NCI-H2171 treated with DMSO at 0.1 percent for 48 hours (cell line): ENCODE measurements at regions not wholly inside any gene's neighbourhood (a gene's known extent, or its start where the extent isn't known, plus 50 kb on each side); places are given as distances from the start of the nearest gene placed in this dataset.
"Not testable (repeated sequence)": the region's sequence is repeated elsewhere in the genome, so short reads cannot be mapped to it uniquely, and the experiment has no call there.

ENCODE experiments used
- DNase-seq: peaks from one replicate; lab custom pipeline; 2025; lab: John Stamatoyannopoulos, UW

DNA sequence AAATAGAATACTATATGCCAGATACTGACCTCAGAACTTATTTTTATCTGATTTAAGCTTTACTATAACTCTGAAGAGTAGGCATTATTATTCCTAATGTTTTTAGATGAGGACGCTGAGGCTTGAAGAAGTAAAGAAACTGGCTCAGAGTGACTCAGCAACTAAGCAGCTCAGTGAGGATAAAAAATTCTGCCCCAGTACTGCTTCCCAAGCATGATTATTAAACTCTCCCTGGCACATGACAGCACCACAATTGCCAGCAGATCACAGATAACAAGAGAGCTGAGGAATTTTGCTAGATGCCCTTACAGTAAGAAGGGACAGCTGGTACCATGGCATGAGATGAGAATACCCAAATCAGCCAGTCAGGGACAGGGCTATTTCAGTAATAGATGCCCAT, 219.4 kb downstream of the NKX6-1 start:
- DNase-seq, result no peak

DNA sequence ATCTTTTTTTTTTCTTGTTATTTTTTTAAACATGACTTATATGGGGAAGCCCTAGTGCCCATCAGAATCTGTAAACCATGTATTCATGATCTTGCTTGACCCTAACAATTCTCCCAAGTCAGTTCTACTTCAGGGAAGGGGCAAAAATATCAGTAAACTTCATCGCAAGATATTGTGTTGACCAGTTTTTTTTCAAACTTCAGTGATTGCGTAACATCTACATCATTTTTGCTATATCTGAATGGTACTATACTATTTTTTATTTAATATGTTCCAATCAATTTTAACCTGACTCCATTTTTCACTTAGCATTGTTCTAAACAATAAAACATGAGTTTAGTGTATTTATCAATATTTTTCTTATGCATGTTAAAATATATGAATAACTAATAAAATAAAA, 221.2 kb downstream of the NKX6-1 start:
- DNase-seq, result no peak

DNA sequence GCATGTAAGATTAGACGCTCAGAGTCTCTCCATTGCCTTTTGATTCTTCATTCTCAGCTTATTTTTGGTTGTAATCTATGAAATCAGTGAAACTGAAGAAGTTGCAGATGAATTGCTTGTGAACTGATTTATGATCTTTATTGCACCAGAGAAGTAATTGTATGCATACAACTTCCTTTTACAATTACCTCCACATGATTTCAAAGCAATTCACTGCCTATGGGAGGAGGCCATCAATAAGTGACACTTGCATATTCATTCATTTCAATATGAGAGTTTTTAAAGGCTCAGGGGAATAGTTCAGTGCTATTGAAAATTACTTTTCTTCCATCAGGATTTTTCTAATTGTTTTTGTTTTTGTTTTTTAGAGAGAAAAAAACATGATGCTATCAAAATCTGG, 222.3 kb downstream of the NKX6-1 start:
- no peak for DNase-seq

DNA sequence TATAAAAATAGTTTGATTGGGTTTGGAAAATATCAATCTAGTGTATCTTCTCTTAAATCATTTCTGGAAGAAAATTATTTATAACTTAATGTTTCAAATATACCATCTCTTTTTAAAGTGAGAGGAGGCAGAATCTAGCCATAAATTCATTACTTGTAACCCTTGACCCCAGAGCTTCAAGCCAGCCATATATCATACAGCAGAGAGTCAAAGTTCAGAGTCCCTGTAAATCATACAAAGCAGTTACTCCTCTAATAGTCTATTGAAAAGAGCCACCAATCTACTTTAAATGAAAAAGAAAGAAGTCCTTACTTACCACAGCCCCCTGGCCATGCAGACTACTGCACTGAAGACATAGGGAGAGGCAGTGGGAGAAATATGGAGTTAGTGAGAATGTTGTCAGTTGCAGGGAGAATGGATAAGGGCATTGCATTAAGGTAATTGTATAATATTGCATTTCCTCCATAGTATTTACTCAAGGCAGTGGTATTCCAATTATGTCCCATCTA, 229.5 kb downstream of the NKX6-1 start:
- no peak for DNase-seq

DNA sequence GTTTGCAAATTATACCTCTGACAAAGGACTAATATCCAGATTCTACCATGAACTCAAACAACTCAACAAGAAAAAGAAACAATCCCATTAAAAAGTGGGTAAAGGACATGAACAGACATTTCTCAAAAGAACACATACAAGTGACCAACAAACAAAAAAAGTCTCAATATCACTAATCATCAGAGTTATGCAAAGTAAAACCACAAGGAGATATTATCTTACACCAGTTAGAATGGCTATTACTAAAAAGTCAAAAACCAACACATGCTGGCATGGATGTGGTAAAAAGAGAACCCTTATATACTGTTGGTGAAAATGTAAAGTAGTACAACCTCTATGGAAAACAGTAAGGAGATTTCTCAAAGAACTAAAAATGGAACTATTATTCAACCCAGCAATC, 234.4 kb downstream of the NKX6-1 start:
- no peak for DNase-seq

DNA sequence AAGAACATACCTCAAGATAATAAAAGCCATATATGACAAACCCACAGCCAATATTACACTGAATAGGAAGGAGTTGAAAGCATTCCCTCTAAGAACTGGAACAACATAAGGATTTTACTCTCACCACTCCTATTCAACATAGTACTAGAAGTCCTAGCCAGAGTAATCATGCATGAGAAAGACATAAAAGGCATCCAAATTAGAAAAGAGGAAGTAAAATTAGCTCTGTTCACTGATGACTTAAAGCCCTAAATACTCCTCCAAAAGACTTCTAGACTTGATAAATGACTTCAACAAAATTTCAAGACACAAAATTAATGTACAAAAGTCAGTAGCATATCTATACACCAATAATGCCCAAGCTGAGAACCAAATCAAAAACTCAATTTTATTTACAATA, 235.7 kb downstream of the NKX6-1 start:
- no peak for DNase-seq

DNA sequence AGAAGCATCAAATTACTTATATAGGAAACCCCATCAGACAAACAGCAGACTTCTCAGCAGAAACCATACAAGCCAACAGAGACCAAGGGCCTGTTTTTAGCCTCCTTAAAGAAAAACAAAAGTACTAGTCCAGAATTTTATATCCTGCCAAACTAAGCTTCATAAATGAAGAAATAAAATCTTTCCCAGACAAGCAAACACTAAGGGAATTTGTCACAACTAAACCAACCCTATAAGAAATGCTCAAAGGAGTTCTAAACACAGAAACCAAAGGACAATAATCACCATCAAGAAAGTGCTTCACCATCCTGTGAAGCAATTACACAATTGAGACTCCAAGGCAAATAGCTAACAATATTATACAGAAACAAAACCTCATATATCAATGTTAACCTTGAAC, 238.6 kb downstream of the NKX6-1 start:
- DNase-seq, result no peak

DNA sequence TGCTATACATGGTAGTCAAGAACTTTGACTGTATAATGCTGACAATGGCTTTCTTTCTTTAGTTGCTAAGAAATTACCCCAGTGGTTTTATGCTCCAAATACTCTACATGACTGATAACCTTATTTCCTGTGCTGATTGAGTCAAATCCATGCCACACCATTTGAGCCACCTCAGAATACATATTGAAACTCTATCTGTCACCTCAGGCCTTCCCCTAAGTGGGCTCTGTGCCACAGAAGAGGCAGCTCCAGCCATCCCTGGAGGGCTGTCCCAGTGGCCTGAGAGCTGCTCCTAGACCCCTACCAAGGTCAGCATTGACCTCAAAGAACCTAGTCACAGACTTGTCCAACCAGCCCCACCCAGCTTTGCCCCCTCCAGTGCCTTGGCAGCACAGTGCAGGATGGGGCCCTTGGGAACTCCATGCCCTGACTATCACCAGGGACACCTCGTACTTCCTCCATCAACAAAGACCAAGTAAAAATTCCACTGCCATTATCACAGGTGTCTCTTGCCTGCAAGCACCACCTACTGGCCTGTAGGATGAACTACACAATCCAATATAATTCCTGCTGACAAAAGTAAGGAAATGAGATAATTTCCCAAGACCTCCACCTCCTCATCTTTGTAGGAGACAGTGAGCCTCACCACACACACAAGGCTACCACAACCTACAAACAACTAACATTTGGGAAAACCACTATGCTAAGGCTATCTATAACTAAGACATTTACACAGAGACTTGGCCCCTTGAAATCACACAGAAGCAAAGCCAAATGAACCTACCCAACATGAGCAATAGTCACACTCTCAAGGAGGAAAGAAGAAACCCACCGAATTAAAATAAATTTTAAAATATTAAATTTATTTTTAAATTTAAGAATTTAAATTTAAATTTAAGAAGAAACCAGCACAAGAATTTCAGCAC, 239.9 kb downstream of the NKX6-1 start:
- peak; percentile 1 for DNase-seq

DNA sequence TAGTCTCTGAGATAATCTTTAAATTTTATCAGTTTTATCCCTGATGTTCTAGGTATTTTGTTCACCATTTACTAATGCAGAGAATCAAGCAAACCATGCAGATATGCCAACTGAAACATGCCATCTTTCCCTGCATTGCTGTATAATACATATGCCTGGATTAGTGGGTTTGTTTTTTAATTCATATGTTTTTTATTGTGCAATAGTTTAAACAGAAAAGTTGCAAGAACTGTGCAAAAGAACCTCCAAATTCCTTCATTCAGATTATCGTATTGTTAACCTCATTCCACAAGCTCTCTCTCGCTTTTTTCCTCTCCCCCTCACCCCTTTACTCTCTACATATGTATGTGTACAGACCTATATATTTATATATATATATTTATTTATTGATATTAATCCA, 244.6 kb downstream of the NKX6-1 start:
- DNase-seq, result no peak

DNA sequence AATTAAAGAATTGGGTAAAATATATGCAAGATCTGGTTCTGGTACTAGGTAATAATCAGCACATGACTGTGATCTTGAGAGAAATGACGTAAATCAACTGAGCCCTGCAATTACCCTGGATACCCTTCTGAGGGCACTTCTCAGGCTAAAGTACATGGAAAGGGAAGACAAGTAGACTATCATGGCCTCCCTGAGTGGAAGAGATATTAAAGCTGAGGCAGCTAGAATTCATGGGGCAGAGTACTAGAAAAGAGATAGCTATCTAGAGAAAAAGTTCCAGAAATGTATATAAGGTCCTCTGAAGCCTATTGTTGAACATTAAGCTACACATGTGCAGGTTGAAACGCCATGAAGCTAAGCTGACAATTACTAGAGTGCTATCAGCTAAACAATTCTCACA, 249.6 kb downstream of the NKX6-1 start:
- DNase-seq, result no peak

DNA sequence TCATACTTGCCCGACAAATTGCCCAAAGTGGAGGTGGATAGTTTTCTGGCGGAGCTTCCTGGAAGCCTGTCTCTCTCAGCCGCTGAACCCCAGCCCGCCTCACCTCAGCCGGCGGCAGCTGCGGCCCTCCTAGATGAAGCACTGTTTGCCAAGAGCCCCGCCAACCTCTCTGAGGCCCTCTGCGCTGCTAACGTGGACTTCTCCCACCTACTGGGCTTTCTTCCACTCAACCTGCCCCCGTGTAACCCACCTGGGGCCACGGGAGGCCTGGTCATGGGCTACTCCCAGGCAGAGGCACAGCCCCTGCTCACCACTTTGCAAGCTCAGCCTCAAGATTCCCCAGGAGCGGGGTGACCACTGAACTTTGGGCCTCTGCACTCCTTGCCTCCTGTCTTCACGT, 254.1 kb downstream of the NKX6-1 start:
- DNase-seq, result not testable (repeated sequence)

DNA sequence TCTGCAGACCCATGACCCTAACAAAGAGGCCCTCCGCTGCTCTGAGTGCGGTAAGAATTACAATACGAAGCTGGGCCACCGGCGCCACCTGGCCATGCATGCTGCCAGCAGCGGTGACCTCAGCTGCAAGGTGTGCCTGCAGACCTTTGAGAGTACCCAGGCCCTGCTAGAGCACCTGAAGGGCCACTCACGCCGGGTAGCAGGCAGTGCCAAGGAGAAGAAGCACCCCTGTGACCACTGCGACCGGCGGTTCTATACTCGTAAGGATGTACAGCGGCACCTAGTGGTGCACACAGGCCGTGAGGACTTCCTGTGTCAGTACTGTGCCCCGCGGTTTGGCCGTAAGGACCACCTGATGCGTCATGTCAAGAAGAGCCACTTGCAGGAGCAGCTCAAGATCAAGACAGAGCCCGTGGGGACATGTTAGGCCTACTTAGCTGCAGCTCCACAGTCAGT, 254.7 kb downstream of the NKX6-1 start:
- not testable (repeated sequence) for DNase-seq

DNA sequence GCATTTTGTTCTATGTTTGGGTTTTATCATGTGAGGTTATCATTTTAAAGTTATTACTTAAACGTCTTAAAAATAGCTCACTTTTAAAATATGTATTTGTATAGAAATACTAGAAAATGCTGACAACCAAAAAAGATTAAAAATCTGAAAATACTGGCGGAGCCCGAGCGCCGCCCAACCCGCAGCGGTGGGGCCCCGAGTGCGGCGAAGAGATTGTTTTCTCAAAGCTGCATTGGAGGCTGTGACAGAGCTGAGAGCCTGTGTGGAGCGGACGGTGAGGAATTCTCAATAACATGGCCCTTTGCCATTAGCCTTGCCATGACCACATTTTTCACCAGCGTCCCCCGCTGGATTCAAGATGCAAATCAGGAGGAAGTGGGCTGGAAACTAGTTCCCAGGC, 255.4 kb downstream of the NKX6-1 start:
- DNase-seq, result no peak

DNA sequence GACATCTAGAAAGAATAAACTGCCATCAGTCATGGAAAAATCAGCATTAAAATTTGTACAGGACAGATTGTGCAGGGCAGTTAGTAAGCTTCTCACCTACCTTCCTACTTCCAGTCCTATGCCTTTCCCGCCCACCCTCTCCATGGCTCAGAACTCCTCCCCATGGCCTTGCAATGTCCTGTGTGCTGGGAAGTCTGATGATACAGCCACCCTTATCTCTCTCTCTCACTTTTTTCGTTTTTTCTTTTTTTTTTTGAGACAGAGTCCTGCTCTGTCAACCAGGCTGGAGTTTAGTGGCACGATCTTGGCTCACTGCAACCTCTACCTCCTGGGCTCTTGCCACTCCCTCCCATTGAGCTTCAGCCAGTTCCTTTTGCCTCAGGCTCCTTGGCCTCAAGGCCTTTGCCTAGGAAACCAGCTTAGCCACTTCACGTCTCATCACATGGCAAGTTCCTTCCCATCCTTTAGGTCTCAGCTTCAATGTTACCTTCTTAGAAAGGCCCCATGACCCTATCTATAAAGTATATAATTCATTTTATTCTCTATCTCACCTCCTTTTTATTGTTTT, 259.7 kb downstream of the NKX6-1 start:
- DNase-seq, result no peak

DNA sequence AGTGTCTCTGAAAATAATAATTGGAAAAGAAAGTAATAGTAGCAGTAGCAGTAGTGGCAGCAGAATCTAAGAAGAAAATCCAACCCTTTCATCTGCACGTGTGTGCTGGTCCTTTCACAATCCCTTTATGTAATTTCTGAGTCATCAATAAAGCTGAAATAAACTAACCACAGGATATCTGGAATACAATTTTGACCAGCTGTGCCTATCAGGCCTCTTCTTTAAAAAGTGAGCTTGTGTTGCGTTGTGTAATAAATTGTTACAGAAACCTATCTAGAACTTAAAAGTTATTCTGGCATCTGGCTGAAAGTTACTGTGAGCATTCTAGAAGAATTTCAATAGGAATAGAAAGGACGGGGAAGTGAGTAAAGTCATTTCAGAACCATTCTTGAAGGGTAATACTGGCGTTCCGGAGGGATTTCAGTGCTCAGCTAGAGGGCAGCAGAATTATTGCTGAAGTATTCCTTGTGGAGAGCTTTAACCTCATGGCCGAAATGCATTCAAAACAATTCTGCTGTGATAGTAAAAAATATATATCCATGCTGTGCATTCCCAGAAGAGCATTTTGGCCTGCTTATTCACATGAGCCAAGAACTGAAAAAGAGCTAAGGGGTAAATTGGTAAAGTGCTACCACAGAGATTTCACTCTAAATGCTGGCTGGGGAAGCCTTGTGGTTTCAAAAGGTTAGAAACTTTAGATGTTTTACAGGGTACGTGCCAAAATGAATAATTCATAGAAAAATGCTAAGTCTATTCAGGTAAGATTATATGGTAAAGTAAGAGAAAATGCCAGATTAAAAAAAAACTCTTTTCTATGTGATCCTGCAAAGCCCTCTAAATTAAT, 260.6 kb downstream of the NKX6-1 start:
- DNase-seq, result no peak

DNA sequence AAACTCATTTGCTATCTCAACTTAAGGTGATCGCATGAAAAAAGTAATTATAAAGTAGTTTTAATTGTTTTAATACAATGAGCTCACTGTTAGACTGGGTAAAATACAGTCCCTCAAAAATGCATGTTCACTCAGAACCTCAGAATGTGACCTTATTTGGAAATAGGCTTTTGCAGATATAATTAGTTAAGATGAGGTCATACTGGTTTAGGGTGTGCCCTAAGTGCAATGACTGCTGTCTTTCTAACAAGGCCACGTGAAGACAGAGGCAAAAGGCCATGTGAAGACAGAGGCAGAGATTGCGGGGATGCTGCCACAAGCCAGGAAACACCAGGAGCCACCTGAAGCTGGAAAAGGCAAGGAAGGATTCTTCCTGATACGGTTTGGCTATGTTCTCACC, 262.1 kb downstream of the NKX6-1 start:
- DNase-seq, result no peak

DNA sequence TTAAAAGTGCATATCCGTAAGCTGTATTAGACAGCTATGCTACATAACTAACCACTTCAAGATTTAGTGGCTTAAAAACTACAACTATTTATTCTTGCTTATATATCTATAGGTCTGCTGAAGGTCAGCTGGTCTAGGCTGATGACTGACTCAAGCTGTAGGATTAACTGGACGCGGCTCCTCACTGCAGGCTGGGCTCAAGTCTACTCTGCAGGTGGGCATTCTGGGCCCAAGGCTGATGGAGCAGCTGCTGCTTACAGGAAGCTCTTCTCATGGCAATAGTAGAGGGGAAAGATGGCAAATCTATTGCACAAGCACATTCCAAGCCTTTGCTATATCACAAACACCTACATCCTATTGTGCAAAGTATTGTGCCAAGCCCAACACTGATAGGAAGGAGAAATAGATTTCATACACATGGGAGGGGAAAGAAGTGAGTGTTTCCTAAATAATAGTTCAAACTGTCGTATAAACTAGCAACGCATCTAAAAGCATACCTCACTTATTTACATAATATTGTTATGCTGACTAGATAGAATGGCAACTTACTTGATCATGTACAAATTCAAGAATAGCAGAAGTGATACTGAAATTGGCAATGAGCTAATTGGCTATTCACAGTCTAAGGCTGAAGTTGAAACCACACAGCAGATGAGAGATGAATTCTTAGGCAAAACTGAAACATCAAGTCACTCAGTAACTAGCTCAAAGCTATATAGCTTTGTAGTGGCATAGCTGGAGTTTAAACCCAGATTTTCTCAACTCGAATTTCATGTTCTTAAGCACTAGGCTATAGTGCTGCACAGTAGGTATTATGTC, 263.8 kb downstream of the NKX6-1 start:
- DNase-seq, result no peak

DNA sequence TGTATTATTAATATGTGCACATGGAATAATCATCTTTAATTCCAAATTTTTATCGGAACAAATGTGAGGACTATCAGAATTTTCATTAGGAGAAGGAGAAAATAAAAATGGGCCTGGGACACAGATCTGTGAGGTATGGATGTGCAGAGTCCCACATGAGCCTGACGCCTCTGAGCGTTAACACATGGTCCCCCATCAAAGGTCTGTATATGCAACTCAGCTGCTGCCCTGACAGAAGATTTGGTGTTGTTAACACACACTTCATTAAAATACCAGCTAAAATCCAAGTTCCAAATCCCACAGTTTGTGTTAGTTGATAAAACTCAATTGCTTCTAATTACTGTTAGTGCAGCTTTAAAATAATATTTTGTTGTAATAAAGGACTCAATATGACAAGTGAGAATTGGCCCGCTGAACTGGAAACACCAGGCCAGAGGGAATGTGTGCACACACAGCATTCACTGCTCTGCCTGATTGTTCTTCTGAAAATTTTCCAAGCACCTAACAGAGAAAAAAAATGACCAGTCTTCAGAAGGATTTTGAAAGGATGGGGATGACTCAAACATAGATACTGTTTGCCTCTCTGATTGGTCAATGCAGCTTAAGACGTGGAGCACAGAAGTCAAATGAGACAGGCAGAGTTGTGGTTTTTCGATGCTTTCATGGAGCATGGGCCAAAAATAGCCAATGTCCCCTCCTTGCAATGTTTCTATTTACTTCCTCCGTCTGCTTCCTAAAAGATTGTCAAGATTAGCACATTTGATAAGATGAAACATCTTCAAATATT, 266.6 kb downstream of the NKX6-1 start:
- DNase-seq, result no peak

DNA sequence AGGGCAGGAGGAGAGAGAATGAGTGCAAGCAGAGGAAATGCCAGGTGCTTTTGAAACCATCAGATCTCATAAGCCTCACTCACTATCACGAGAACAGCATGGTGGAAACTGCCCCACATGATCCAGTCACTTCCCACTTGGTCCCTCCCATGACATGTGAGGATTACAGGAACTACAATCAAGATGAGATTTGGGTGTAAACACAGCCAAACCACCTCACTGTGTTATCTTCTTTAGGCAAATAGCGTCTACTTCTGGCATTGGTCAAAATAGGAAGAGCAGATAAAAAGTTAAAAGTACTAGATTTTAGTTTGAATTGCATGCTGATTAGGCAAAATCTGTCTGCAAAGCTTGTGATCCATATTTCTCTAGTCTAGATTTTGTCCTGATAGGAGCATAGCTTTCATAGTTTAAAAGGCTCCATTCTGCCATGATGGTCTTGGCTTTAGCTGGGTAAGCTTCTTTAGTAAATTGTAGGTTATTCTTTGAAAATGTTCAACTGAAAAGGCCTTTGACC, 267.5 kb downstream of the NKX6-1 start:
- no peak for DNase-seq

DNA sequence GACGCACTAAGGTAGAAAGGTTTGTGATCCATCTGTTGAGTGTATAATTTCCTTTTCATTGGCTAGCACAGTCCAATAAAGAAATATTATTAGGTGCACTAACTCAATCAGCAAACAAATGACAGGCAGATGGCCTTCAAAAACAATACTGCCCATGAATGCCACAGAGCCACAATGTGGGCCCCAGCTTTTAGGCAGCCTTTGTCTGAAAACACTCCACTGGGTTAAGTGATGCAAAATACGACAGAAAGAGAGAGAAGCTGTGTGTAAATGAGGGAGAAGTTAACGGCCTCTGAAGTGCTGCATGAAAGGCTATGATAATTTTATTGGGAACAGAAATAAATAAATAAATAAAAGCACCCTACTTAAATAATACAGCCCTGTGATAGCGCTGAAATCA, 274.6 kb downstream of the NKX6-1 start:
- no peak for DNase-seq

DNA sequence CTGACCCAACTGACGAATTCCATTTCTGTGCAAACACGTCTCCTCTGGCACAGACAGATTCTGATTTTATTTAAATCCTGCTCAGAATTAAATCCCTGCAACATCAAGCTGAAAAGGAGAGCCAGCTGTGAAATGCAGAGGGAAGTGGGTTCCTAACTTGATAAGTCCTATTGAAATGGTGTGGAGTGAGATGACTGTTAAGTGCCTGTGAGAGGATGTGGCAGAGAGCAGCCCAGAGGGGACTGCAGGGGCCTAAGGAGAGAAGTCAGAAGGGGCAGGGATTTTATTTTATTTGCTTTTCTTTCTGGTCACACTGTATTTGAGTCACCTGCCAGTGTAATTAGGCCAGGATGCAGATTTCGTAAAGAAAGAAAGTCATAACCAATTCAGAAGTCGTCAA, 277.4 kb downstream of the NKX6-1 start:
- no peak for DNase-seq
